Heart left ventricle (tissue), 13 donors: ENCODE measurements at regions not wholly inside any gene's neighbourhood (a gene's known extent, or its start where the extent isn't known, plus 50 kb on each side); places are given as distances from the start of the nearest gene placed in this dataset.

Experiments
- POLR2A ChIP-seq, 2 donors: fragments of 450-650 bp; IDR thresholded peaks; one replicate each; pipeline ENCODE4 v1.6.1; 2017; ENCODE audit warnings: antibody characterized with exemption in 2 of 2, mild to moderate bottlenecking in 2 of 2, moderate library complexity in 2 of 2
- TF ChIP-seq, protein P1 (sequence below), 12 donors: fragments of 200-600 bp; sonication (generic) in 4 of 12; IDR thresholded peaks; one replicate each; pipeline versions ENCODE4 v1.5.0 to v1.8.0; 2018 to 2022; ENCODE audit warnings: antibody characterized with exemption in 12 of 12, mild to moderate bottlenecking in 5 of 12
- donor health status: ischemic (EF 13 %, LVEDD 7.1; RV severe dilation, severe dysfunction).
- donor health status: DM: no; HTN: yes; CAD: no.
- donor health status: DM: no; HTN: no; CAD: no.
- donor health status: ischemic (EF 25% LVEDD 6.9; RV normal size, moderate dysfunction).
- donor health status: ischemic (EF 25% LVEDD 5.7; RV mildly dilated, moderate dysfunction).
- donor health status: ischemic (EF 35%, LVEDD 5.7; RV mildly dilated, moderate dysfunction).
- donor health status: nonischemic (EF 11% LVEDD 7.7; RV severe dilation, severe dysfunction).
- donor health status: DM: yes; HTN: yes; CAD: no.
- donor health status: PGD.
- donor health status: ischemic (EF 29% LVEDD 5.4; RV normal size, mild dysfunction).
- donor health status: nonischemic (EF 23%, LVEDD 6.1; RV moderate dilation, normal function).

GRCh38 chr2:6578416-6578815 lies 287.3 kb downstream of the CMPK2 start:
- TF ChIP-seq POLR2A (IDR thresholded peaks at IDR 0.05) = no peak
- TF ChIP-seq, protein P1, sequence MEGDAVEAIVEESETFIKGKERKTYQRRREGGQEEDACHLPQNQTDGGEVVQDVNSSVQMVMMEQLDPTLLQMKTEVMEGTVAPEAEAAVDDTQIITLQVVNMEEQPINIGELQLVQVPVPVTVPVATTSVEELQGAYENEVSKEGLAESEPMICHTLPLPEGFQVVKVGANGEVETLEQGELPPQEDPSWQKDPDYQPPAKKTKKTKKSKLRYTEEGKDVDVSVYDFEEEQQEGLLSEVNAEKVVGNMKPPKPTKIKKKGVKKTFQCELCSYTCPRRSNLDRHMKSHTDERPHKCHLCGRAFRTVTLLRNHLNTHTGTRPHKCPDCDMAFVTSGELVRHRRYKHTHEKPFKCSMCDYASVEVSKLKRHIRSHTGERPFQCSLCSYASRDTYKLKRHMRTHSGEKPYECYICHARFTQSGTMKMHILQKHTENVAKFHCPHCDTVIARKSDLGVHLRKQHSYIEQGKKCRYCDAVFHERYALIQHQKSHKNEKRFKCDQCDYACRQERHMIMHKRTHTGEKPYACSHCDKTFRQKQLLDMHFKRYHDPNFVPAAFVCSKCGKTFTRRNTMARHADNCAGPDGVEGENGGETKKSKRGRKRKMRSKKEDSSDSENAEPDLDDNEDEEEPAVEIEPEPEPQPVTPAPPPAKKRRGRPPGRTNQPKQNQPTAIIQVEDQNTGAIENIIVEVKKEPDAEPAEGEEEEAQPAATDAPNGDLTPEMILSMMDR (IDR thresholded peaks at IDR 0.05) = no peak
